MCF 10A (cell line): ENCODE measurements at regions not wholly inside any gene's neighbourhood (a gene's known extent, or its start where the extent isn't known, plus 50 kb on each side); places are given as distances from the start of the nearest gene placed in this dataset.

Source experiments
- BruUV-seq: library from RNA; stranded (reverse); fragments of 400-500 nt; replicated peaks from 2 replicates; lab custom pipeline; 2021; lab: Mats Ljungman, UMichigan
- CTCF ChIA-PET: fragments of 300-600 bp; sonication (Branson Sonifier 250); formaldehyde crosslinking; extraction: SDS; loops from one replicate; lab custom pipeline; 2021; ENCODE audit warnings: antibody characterized with exemption, inconsistent platforms; lab: Yijun Ruan, JAX
- POLR2A ChIA-PET: fragments of 300-600, 350-650 bp; sonication (Branson Sonifier 250); formaldehyde crosslinking; extraction: SDS; loops from one replicate; lab custom pipeline; 2020; ENCODE audit warnings: antibody characterized with exemption, inconsistent platforms; lab: Yijun Ruan, JAX
- DNase-seq: peaks from one replicate; pipeline ENCODE4 v3.0.0-alpha.2; 2018; ENCODE audit not compliant: unreplicated experiment
- H3K27ac Mint-ChIP-seq: one replicate; pipeline ENCODE4 v1.8.0; 2022; ENCODE audit warnings: mild to moderate bottlenecking, low read depth, mixed read lengths; ENCODE audit not compliant: unreplicated experiment
- H3K27me3 Mint-ChIP-seq: one replicate; pipeline ENCODE4 v1.8.0; 2022; ENCODE audit warnings: mixed read lengths; ENCODE audit not compliant: insufficient read depth, unreplicated experiment
- H3K36me3 Mint-ChIP-seq: one replicate; pipeline ENCODE4 v1.8.0; 2022; ENCODE audit warnings: mild to moderate bottlenecking, moderate library complexity, mixed read lengths; ENCODE audit not compliant: insufficient read depth, unreplicated experiment
- H3K4me1 Mint-ChIP-seq: one replicate; pipeline ENCODE4 v1.8.0; 2022; ENCODE audit warnings: mixed read lengths; ENCODE audit not compliant: insufficient read depth, unreplicated experiment
- H3K4me3 Mint-ChIP-seq: one replicate; pipeline ENCODE4 v1.8.0; 2022; ENCODE audit warnings: mild to moderate bottlenecking, moderate library complexity, mixed read lengths; ENCODE audit not compliant: unreplicated experiment
- H3K9me3 Mint-ChIP-seq: one replicate; pipeline ENCODE4 v1.8.0; 2022; ENCODE audit warnings: mixed read lengths; ENCODE audit not compliant: unreplicated experiment
- intact Hi-C: fragments of 100-400 bp; cut with micrococcal nuclease; formaldehyde crosslinking; loops from 2 replicates; pipeline ENCODE4 v1.14.1; 2022
- TF ChIP-seq, protein P1 (sequence below): fragments of 200-600 bp; IDR thresholded peaks from one replicate; pipeline ENCODE4 v1.8.0; 2022; ENCODE audit warnings: antibody characterized with exemption, mild to moderate bottlenecking; ENCODE audit not compliant: unreplicated experiment

GRCh38 chr11:23134627-23135026 is 274.4 kb upstream of the CCDC179 start:
- H3K4me3 Mint-ChIP-seq = no peak overlapping the region
- intact Hi-C loops = no loop called here
- no peak for DNase-seq
- H3K27me3 Mint-ChIP-seq = no peaks in the 10 kb centered on the region
- TF ChIP-seq, protein P1, sequence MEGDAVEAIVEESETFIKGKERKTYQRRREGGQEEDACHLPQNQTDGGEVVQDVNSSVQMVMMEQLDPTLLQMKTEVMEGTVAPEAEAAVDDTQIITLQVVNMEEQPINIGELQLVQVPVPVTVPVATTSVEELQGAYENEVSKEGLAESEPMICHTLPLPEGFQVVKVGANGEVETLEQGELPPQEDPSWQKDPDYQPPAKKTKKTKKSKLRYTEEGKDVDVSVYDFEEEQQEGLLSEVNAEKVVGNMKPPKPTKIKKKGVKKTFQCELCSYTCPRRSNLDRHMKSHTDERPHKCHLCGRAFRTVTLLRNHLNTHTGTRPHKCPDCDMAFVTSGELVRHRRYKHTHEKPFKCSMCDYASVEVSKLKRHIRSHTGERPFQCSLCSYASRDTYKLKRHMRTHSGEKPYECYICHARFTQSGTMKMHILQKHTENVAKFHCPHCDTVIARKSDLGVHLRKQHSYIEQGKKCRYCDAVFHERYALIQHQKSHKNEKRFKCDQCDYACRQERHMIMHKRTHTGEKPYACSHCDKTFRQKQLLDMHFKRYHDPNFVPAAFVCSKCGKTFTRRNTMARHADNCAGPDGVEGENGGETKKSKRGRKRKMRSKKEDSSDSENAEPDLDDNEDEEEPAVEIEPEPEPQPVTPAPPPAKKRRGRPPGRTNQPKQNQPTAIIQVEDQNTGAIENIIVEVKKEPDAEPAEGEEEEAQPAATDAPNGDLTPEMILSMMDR = no peak
- H3K4me1 Mint-ChIP-seq = no peaks in the 10 kb centered on the region
- H3K9me3 Mint-ChIP-seq = peaks cover 24% of the 10 kb centered on the region
- no TSS peak for BruUV-seq
- no peaks in the 10 kb centered on the region for H3K36me3 Mint-ChIP-seq
- ChIA-PET CTCF (no interaction called here), POLR2A (no interaction called here)
- no peak overlapping the region for H3K27ac Mint-ChIP-seq

DNA sequence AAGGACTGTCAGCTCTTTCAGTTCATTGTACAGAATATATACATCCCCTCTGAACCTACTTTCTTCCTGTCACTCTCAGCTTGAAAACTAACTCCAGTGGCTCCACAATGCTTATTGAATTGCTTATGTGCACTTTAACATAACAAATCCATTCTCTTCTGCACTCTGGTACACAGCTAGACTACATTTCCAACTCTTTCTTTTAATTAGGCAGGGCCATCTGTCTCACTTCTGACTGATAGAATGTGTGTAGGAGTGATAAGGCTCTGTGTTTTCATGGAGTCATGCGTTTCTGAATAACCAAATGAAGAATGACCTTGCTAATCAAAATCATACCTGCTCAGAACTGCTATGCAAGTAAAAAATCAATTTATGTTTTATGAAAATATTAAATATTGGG is 278.5 kb upstream of the CCDC179 start:
- ChIA-PET POLR2A (no interaction called here), CTCF (no interaction called here)
- no peaks in the 10 kb centered on the region for H3K36me3 Mint-ChIP-seq
- TF ChIP-seq, protein P1 = no peak
- no peaks in the 10 kb centered on the region for H3K4me1 Mint-ChIP-seq
- H3K9me3 Mint-ChIP-seq = peaks cover 1% of the 10 kb centered on the region
- H3K27ac Mint-ChIP-seq = no peak overlapping the region
- DNase-seq = no peak
- BruUV-seq = no TSS peak
- H3K27me3 Mint-ChIP-seq = no peaks in the 10 kb centered on the region
- intact Hi-C loops = no loop called here
- no peak overlapping the region for H3K4me3 Mint-ChIP-seq

DNA sequence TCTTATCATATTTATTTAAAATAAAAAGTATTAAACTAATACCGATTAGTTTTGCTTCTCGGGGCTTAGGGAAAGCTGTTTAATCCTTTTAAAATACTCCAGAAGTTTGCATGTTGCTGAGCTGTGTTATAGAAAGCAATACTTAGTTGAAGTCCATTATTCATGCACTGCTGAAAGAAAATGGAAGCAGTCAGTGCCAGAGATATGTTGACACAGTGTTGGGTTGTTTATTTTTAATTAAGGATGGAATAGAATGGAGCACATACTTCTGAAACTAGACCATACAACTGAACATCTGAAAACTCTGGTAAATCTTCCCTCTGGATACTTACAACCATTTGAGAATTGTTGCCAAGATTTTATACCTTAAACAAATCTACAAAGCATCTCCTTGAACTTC is 282.7 kb upstream of the CCDC179 start:
- CTCF ChIA-PET = no interaction called here
- no TSS peak for BruUV-seq
- H3K27ac Mint-ChIP-seq = no peak overlapping the region
- TF ChIP-seq, protein P1 = no peak
- no peaks in the 10 kb centered on the region for H3K36me3 Mint-ChIP-seq
- POLR2A ChIA-PET = no interaction called here
- H3K9me3 Mint-ChIP-seq = peaks cover 6% of the 10 kb centered on the region
- intact Hi-C loops = no loop called here
- DNase-seq = no peak
- no peaks in the 10 kb centered on the region for H3K27me3 Mint-ChIP-seq
- no peaks in the 10 kb centered on the region for H3K4me1 Mint-ChIP-seq
- H3K4me3 Mint-ChIP-seq = no peak overlapping the region

DNA sequence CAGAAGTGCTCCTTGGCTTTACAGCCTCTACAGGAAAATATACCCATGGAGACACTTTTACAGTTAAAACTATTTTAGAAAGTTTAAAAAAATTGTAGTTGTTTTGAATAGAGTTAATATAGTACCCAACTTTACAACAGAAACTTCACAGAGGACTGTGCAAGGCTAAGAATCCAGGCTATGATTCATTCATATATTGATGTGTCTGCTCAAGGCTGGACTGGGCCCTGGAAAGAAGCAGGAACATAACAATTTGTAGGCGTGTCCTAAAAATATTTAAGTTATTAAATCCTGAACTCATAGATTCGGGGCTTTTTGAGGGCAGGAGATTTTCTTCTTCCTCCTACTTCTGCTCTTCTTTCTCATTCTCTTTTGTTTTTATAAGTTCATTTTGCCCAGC is 291.5 kb upstream of the CCDC179 start:
- Mint-ChIP-seq H3K36me3 (no peaks in the 10 kb centered on the region), H3K4me1 (no peaks in the 10 kb centered on the region), H3K9me3 (peaks cover 11% of the 10 kb centered on the region), H3K27ac (no peak overlapping the region), H3K27me3 (no peaks in the 10 kb centered on the region), H3K4me3 (no peak overlapping the region)
- intact Hi-C loops = no loop called here
- POLR2A ChIA-PET = no interaction called here
- CTCF ChIA-PET = no interaction called here
- TF ChIP-seq, protein P1 = no peak
- DNase-seq = no peak
- BruUV-seq = no TSS peak
